Liver (tissue), 7 donors: ENCODE measurements at regions not wholly inside any gene's neighbourhood (a gene's known extent, or its start where the extent isn't known, plus 50 kb on each side); places are given as distances from the start of the nearest gene placed in this dataset.

Experiments
- DNase-seq: peaks from one replicate; pipeline ENCODE4 v3.0.0-alpha.2; 2017; ENCODE audit warnings: low spot score
- H3K27ac ChIP-seq, 2 donors: one replicate each; pipeline ENCODE4 v1.7.0; 2013; ENCODE audit warnings: inconsistent platforms in 2 of 2, low read length in 2 of 2, control low read depth in 1 of 2, low read depth in 1 of 2, mild to moderate bottlenecking in 1 of 2
- H3K27me3 ChIP-seq, 4 donors: one replicate each; pipeline versions ENCODE4 v1.6.1 to v1.7.0; 2013; ENCODE audit warnings: low read length in 3 of 4, inconsistent platforms in 1 of 4, mild to moderate bottlenecking in 1 of 4, moderate library complexity in 1 of 4; ENCODE audit not compliant: control insufficient read depth in 4 of 4, insufficient read depth in 4 of 4
- H3K36me3 ChIP-seq, 4 donors: one replicate each; pipeline versions ENCODE4 v1.6.1 to v1.7.0; 2013; ENCODE audit warnings: low read length in 3 of 4, mild to moderate bottlenecking in 3 of 4, low read depth in 1 of 4, moderate library complexity in 1 of 4; ENCODE audit not compliant: control insufficient read depth in 4 of 4, insufficient read depth in 3 of 4
- H3K4me1 ChIP-seq, 4 donors: one replicate each; pipeline versions ENCODE4 v1.6.1 to v1.7.0; 2013; ENCODE audit warnings: low read length in 3 of 4, mild to moderate bottlenecking in 3 of 4, moderate library complexity in 1 of 4; ENCODE audit not compliant: control insufficient read depth in 4 of 4, insufficient read depth in 4 of 4
- H3K4me3 ChIP-seq, 3 donors: one replicate each; pipeline versions ENCODE4 v1.6.1 to v1.7.0; 2013; ENCODE audit warnings: low read length in 3 of 3, control low read depth in 1 of 3, low read depth in 1 of 3, mild to moderate bottlenecking in 1 of 3
- H3K9ac ChIP-seq, 2 donors: one replicate each; pipeline ENCODE4 v1.7.0; 2013; ENCODE audit warnings: low read length in 2 of 2, mild to moderate bottlenecking in 2 of 2, moderate library complexity in 2 of 2, control low read depth in 1 of 2, low read depth in 1 of 2
- H3K9me3 ChIP-seq, 4 donors: one replicate each; pipeline versions ENCODE4 v1.6.1 to v1.7.0; 2013; ENCODE audit warnings: low read length in 3 of 4; ENCODE audit not compliant: control insufficient read depth in 4 of 4
- ATF3 ChIP-seq: IDR thresholded peaks from 2 replicates; pipeline ENCODE4 v1.6.1; 2016; ENCODE audit warnings: antibody characterized with exemption
- FOXA2 ChIP-seq: IDR thresholded peaks from 2 replicates; pipeline ENCODE4 v1.6.1; 2016; ENCODE audit warnings: antibody characterized with exemption
- HNF4A ChIP-seq, 2 donors: conservative IDR thresholded peaks; 2 replicates each; pipeline ENCODE4 v1.6.1; 2016; ENCODE audit warnings: antibody characterized with exemption in 2 of 2, mild to moderate bottlenecking in 2 of 2
- JUND ChIP-seq, 2 donors: IDR thresholded peaks; 2 replicates each; pipeline ENCODE4 v1.6.1; 2016; ENCODE audit warnings: antibody characterized with exemption in 2 of 2
- NR2F2 ChIP-seq: IDR thresholded peaks from 2 replicates; pipeline ENCODE4 v1.6.1; 2016; ENCODE audit warnings: antibody characterized with exemption
- RAD21 ChIP-seq, 2 donors: IDR thresholded peaks; 2 replicates each; pipeline ENCODE4 v1.6.1; 2016; ENCODE audit warnings: antibody characterized with exemption in 2 of 2, mild to moderate bottlenecking in 2 of 2
- REST ChIP-seq: IDR thresholded peaks from 2 replicates; pipeline ENCODE4 v1.6.1; 2016; ENCODE audit warnings: antibody characterized with exemption, mild to moderate bottlenecking
- RXRA ChIP-seq, 2 donors: IDR thresholded peaks; 2 replicates each; pipeline ENCODE4 v1.6.1; 2017 to 2018; ENCODE audit warnings: antibody characterized with exemption in 2 of 2, mild to moderate bottlenecking in 1 of 2
- SP1 ChIP-seq: IDR thresholded peaks from 2 replicates; pipeline ENCODE4 v1.6.1; 2018; ENCODE audit warnings: antibody characterized with exemption, mild to moderate bottlenecking
- TAF1 ChIP-seq: conservative IDR thresholded peaks from 2 replicates; pipeline ENCODE4 v1.6.1; 2016; ENCODE audit warnings: antibody characterized with exemption, mild to moderate bottlenecking
- WGBS: extraction: QIAGEN DNeasy Blood & Tissue Kit; methylation state at CpG from one replicate; pipeline ENCODE4 v1.1.7; 2013; 5-methylcytosine and 5-hydroxymethylcytosine counted together
- donor health status: healthy.
- donor health status: healthy.
- donor health status: healthy.
- donor health status: healthy.

GRCh38 chr5:3011764-3012017, 260.2 kb upstream of the IRX2 start:
- no peaks in the 10 kb centered on the region for H3K36me3 ChIP-seq
- H3K4me1 ChIP-seq, result no peaks in the 10 kb centered on the region
- DNase-seq, result no peak
- H3K9ac ChIP-seq, result no peak overlapping the region
- WGBS, result 77% methylated on average over 3 of the region's 3 CpGs
- H3K27ac ChIP-seq, result no peak overlapping the region
- no peak overlapping the region for H3K4me3 ChIP-seq
- no peak for TF ChIP-seq SP1
- no peak for TF ChIP-seq REST
- no peak for TF ChIP-seq NR2F2
- TF ChIP-seq ATF3, result no peak
- TF ChIP-seq JUND (IDR thresholded peaks at IDR 0.05), result no peak
- H3K27me3 ChIP-seq, result peaks cover 0 to 3% (median 0%) of the 10 kb centered on the region in 4 donors
- H3K9me3 ChIP-seq, result no peaks in the 10 kb centered on the region

GRCh38 chr5:3010953-3011763, 259.7 kb upstream of the IRX2 start:
- Histone ChIP-seq H3K27ac (no peak overlapping the region), H3K4me1 (no peaks in the 10 kb centered on the region), H3K4me3 (no peak overlapping the region), H3K27me3 (peaks cover 0 to 3% (median 0%) of the 10 kb centered on the region in 4 donors), H3K9me3 (no peaks in the 10 kb centered on the region), H3K36me3 (no peaks in the 10 kb centered on the region), H3K9ac (no peak overlapping the region)
- DNase-seq, result no peak
- 81% methylated on average over 9 of the region's 9 CpGs for WGBS
- no peak for TF ChIP-seq TAF1
- TF ChIP-seq RAD21 (IDR thresholded peaks at IDR 0.05), result no peak
- TF ChIP-seq HNF4A (conservative IDR thresholded peaks at IDR 0.05), result no peak
- TF ChIP-seq RXRA (IDR thresholded peaks at IDR 0.05), result no peak
- TF ChIP-seq NR2F2, result no peak
- no peak for TF ChIP-seq FOXA2

- H3K27me3 ChIP-seq, result peaks cover 0 to 3% (median 0%) of the 10 kb centered on the region in 4 donors
- H3K36me3 ChIP-seq, result no peaks in the 10 kb centered on the region
- TF ChIP-seq ATF3 (no peak), FOXA2 (no peak)
- H3K4me3 ChIP-seq, result no peak overlapping the region
- H3K9me3 ChIP-seq, result no peaks in the 10 kb centered on the region
- H3K27ac ChIP-seq, result no peak overlapping the region
- 61% methylated on average over 9 of the region's 9 CpGs for WGBS
- H3K4me1 ChIP-seq, result no peaks in the 10 kb centered on the region
- H3K9ac ChIP-seq, result no peak overlapping the region
- no peak for DNase-seq
Observed at GRCh38 chr5:3010301-3010952, 258.9 kb upstream of the IRX2 start.
